GM23338 (cell line): ENCODE measurements at regions not wholly inside any gene's neighbourhood (a gene's known extent, or its start where the extent isn't known, plus 50 kb on each side); places are given as distances from the start of the nearest gene placed in this dataset.
A peak's percentile ranks its signal among the peaks of the same experiment; 100 is the strongest.

Experiments
- ATAC-seq: fragments of 200-7000 bp; cut with Tn5 transposase; 3 replicates; pipeline ENCODE4 v1.9.1; 2020
- DNase-seq: peaks from one replicate; pipeline ENCODE4 v3.0.0-alpha.2; 2015; ENCODE audit warnings: low spot score
- H2AFZ ChIP-seq: fragments of 200-600 bp; sonication (generic); 2 replicates; pipeline ENCODE4 v1.8.0; 2016; ENCODE audit warnings: antibody characterized with exemption, mild to moderate bottlenecking, moderate library complexity
- H3F3A ChIP-seq: fragments of 200-600 bp; sonication (generic); replicated peaks from 2 replicates; pipeline ENCODE4 v1.8.0; 2017; ENCODE audit warnings: antibody characterized with exemption, mixed run types, low read depth
- H3K27ac ChIP-seq: fragments of 200-600 bp; sonication (generic); 2 replicates; pipeline ENCODE4 v1.6.1; 2016; ENCODE audit warnings: low read depth
- H3K27me3 ChIP-seq: fragments of 200-600 bp; sonication (generic); 2 replicates; pipeline ENCODE4 v1.8.0; 2016; ENCODE audit warnings: mild to moderate bottlenecking, mixed run types, moderate library complexity; ENCODE audit not compliant: insufficient read depth
- H3K36me3 ChIP-seq: fragments of 200-600 bp; sonication (generic); 2 replicates; pipeline ENCODE4 v1.8.0; 2016; ENCODE audit warnings: mild to moderate bottlenecking; ENCODE audit not compliant: insufficient read depth
- H3K4me1 ChIP-seq: fragments of 200-600 bp; sonication (generic); 2 replicates; pipeline ENCODE4 v1.8.0; 2016; ENCODE audit warnings: mild to moderate bottlenecking, moderate library complexity; ENCODE audit not compliant: insufficient read depth
- H3K4me2 ChIP-seq: fragments of 200-600 bp; sonication (generic); 2 replicates; pipeline ENCODE4 v1.7.1; 2017; ENCODE audit warnings: mixed run types
- H3K4me3 ChIP-seq: fragments of 200-600 bp; sonication (generic); 2 replicates; pipeline ENCODE4 v1.6.1; 2016; ENCODE audit warnings: mixed run types
- H3K79me2 ChIP-seq: fragments of 200-600 bp; sonication (generic); replicated peaks from 2 replicates; pipeline ENCODE4 v1.8.0; 2017; ENCODE audit warnings: mild to moderate bottlenecking; ENCODE audit not compliant: insufficient read depth
- H3K9me2 ChIP-seq: fragments of 200-600 bp; sonication (generic); 2 replicates; pipeline ENCODE4 v1.8.0; 2017; ENCODE audit not compliant: insufficient read depth
- H4K20me1 ChIP-seq: fragments of 200-600 bp; sonication (generic); replicated peaks from 2 replicates; pipeline ENCODE4 v1.8.0; 2017; ENCODE audit warnings: mild to moderate bottlenecking; ENCODE audit not compliant: insufficient read depth
- H3K27ac Mint-ChIP-seq: 2 replicates; pipeline ENCODE4 v1.8.0; 2020; ENCODE audit warnings: inconsistent platforms, mild to moderate bottlenecking, moderate library complexity, mixed read lengths
- H3K27me3 Mint-ChIP-seq: 3 replicates; pipeline ENCODE4 v1.8.0; 2022; ENCODE audit warnings: low read depth, mild to moderate bottlenecking, moderate library complexity, mixed read lengths, inconsistent platforms; ENCODE audit not compliant: insufficient read depth, poor library complexity
- H3K36me3 Mint-ChIP-seq: 3 replicates; pipeline ENCODE4 v1.8.0; 2021; ENCODE audit warnings: low read depth, mild to moderate bottlenecking, inconsistent platforms, moderate library complexity, mixed read lengths
- H3K4me1 Mint-ChIP-seq: 3 replicates; pipeline ENCODE4 v1.8.0; 2020; ENCODE audit warnings: mild to moderate bottlenecking, inconsistent platforms, mixed read lengths
- H3K4me3 Mint-ChIP-seq: 3 replicates; pipeline ENCODE4 v1.8.0; 2021; ENCODE audit warnings: moderate library complexity, mild to moderate bottlenecking, inconsistent platforms, mixed read lengths
- H3K9me3 Mint-ChIP-seq: 3 replicates; pipeline ENCODE4 v1.8.0; 2020; ENCODE audit warnings: moderate library complexity, mild to moderate bottlenecking, inconsistent platforms, mixed read lengths
- ETS1 ChIP-seq: IDR thresholded peaks from 2 replicates; pipeline ENCODE4 v1.6.1; 2016; ENCODE audit warnings: antibody characterized with exemption
- EZH2 ChIP-seq: fragments of 200-600 bp; sonication (generic); IDR thresholded peaks from one replicate; pipeline ENCODE4 v1.8.0; 2017; ENCODE audit warnings: antibody characterized with exemption, mild to moderate bottlenecking, low read depth; ENCODE audit not compliant: unreplicated experiment
- EZH2phosphoT487 ChIP-seq: fragments of 200-600 bp; sonication (generic); IDR thresholded peaks from one replicate; pipeline ENCODE4 v1.8.1; 2018; ENCODE audit warnings: antibody characterized with exemption; ENCODE audit not compliant: unreplicated experiment
- JUNB ChIP-seq: IDR thresholded peaks from one replicate; pipeline ENCODE4 v1.6.1; 2016; ENCODE audit warnings: antibody characterized with exemption; ENCODE audit not compliant: unreplicated experiment
- NANOG ChIP-seq: IDR thresholded peaks from 2 replicates; pipeline ENCODE4 v1.6.1; 2016; ENCODE audit warnings: antibody characterized with exemption, borderline replicate concordance
- ZNF114 ChIP-seq: fragments of 250-450 bp; sonication (Bioruptor Pico); IDR thresholded peaks from 2 replicates; pipeline ENCODE4 v1.5.0; 2020; ENCODE audit warnings: mild to moderate bottlenecking, moderate library complexity
- TF ChIP-seq, protein P1 (sequence below): IDR thresholded peaks from one replicate; pipeline ENCODE4 v1.6.1; 2018; ENCODE audit warnings: antibody characterized with exemption; ENCODE audit not compliant: unreplicated experiment
- TF ChIP-seq, protein P2 (sequence below): fragments of 250-450 bp; sonication (Bioruptor Pico); IDR thresholded peaks from 2 replicates; pipeline ENCODE4 v1.5.0; 2020; ENCODE audit warnings: mild to moderate bottlenecking, moderate library complexity
- TF ChIP-seq, protein P3 (sequence below), 2 experiments: fragments of 200-600 bp in 1 of 2; sonication (generic) in 1 of 2; conservative IDR thresholded peaks; 2 replicates each; pipeline versions ENCODE4 v1.5.1 to v1.6.1; 2016 to 2017; ENCODE audit warnings: antibody characterized with exemption in 2 of 2, low read depth in 2 of 2, mild to moderate bottlenecking in 2 of 2, moderate library complexity in 1 of 2

GRCh38 chr12:105523164-105524057 is 192.9 kb downstream of the C12orf75 start:
- Mint-ChIP-seq H3K27me3 (peaks cover 2% of the 10 kb centered on the region), H3K9me3 (peaks cover 27% of the 10 kb centered on the region), H3K4me1 (peaks cover 2% of the 10 kb centered on the region; the same call in 1 of the 3 replicates), H3K36me3 (peaks cover 6% of the 10 kb centered on the region; the same call in 2 of the 3 replicates), H3K4me3 (no peak overlapping the region), H3K27ac (no peak overlapping the region)
- Histone ChIP-seq H3K27ac (no peak overlapping the region), H3F3A (no peaks in the 10 kb centered on the region), H4K20me1 (no peaks in the 10 kb centered on the region), H3K27me3 (no peaks in the 10 kb centered on the region), H3K4me1 (no peaks in the 10 kb centered on the region; the same call in 1 of the 2 replicates), H3K4me2 (no peak overlapping the region), H3K36me3 (peaks cover 4% of the 10 kb centered on the region; the same call in 1 of the 2 replicates), H3K79me2 (no peaks in the 10 kb centered on the region), H3K4me3 (no peak overlapping the region), H2AFZ (0 out of 2 replicates have a peak overlapping the region, but pooled peaks have one; percentile 23), H3K9me2 (no peaks in the 10 kb centered on the region)
- ATAC-seq (0 out of 3 replicates have a peak, but pooled peaks have one; percentile 25), DNase-seq (peak; percentile 21)
- TF ChIP-seq EZH2 = no peak
- no peak for TF ChIP-seq ETS1
- TF ChIP-seq EZH2phosphoT487 = no peak
- no peak for TF ChIP-seq NANOG
- TF ChIP-seq JUNB = no peak
- TF ChIP-seq, protein P1, sequence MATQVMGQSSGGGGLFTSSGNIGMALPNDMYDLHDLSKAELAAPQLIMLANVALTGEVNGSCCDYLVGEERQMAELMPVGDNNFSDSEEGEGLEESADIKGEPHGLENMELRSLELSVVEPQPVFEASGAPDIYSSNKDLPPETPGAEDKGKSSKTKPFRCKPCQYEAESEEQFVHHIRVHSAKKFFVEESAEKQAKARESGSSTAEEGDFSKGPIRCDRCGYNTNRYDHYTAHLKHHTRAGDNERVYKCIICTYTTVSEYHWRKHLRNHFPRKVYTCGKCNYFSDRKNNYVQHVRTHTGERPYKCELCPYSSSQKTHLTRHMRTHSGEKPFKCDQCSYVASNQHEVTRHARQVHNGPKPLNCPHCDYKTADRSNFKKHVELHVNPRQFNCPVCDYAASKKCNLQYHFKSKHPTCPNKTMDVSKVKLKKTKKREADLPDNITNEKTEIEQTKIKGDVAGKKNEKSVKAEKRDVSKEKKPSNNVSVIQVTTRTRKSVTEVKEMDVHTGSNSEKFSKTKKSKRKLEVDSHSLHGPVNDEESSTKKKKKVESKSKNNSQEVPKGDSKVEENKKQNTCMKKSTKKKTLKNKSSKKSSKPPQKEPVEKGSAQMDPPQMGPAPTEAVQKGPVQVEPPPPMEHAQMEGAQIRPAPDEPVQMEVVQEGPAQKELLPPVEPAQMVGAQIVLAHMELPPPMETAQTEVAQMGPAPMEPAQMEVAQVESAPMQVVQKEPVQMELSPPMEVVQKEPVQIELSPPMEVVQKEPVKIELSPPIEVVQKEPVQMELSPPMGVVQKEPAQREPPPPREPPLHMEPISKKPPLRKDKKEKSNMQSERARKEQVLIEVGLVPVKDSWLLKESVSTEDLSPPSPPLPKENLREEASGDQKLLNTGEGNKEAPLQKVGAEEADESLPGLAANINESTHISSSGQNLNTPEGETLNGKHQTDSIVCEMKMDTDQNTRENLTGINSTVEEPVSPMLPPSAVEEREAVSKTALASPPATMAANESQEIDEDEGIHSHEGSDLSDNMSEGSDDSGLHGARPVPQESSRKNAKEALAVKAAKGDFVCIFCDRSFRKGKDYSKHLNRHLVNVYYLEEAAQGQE = no peak
- no peak for TF ChIP-seq ZNF114 (CRISPR knock-in tag)
- TF ChIP-seq, protein P2, sequence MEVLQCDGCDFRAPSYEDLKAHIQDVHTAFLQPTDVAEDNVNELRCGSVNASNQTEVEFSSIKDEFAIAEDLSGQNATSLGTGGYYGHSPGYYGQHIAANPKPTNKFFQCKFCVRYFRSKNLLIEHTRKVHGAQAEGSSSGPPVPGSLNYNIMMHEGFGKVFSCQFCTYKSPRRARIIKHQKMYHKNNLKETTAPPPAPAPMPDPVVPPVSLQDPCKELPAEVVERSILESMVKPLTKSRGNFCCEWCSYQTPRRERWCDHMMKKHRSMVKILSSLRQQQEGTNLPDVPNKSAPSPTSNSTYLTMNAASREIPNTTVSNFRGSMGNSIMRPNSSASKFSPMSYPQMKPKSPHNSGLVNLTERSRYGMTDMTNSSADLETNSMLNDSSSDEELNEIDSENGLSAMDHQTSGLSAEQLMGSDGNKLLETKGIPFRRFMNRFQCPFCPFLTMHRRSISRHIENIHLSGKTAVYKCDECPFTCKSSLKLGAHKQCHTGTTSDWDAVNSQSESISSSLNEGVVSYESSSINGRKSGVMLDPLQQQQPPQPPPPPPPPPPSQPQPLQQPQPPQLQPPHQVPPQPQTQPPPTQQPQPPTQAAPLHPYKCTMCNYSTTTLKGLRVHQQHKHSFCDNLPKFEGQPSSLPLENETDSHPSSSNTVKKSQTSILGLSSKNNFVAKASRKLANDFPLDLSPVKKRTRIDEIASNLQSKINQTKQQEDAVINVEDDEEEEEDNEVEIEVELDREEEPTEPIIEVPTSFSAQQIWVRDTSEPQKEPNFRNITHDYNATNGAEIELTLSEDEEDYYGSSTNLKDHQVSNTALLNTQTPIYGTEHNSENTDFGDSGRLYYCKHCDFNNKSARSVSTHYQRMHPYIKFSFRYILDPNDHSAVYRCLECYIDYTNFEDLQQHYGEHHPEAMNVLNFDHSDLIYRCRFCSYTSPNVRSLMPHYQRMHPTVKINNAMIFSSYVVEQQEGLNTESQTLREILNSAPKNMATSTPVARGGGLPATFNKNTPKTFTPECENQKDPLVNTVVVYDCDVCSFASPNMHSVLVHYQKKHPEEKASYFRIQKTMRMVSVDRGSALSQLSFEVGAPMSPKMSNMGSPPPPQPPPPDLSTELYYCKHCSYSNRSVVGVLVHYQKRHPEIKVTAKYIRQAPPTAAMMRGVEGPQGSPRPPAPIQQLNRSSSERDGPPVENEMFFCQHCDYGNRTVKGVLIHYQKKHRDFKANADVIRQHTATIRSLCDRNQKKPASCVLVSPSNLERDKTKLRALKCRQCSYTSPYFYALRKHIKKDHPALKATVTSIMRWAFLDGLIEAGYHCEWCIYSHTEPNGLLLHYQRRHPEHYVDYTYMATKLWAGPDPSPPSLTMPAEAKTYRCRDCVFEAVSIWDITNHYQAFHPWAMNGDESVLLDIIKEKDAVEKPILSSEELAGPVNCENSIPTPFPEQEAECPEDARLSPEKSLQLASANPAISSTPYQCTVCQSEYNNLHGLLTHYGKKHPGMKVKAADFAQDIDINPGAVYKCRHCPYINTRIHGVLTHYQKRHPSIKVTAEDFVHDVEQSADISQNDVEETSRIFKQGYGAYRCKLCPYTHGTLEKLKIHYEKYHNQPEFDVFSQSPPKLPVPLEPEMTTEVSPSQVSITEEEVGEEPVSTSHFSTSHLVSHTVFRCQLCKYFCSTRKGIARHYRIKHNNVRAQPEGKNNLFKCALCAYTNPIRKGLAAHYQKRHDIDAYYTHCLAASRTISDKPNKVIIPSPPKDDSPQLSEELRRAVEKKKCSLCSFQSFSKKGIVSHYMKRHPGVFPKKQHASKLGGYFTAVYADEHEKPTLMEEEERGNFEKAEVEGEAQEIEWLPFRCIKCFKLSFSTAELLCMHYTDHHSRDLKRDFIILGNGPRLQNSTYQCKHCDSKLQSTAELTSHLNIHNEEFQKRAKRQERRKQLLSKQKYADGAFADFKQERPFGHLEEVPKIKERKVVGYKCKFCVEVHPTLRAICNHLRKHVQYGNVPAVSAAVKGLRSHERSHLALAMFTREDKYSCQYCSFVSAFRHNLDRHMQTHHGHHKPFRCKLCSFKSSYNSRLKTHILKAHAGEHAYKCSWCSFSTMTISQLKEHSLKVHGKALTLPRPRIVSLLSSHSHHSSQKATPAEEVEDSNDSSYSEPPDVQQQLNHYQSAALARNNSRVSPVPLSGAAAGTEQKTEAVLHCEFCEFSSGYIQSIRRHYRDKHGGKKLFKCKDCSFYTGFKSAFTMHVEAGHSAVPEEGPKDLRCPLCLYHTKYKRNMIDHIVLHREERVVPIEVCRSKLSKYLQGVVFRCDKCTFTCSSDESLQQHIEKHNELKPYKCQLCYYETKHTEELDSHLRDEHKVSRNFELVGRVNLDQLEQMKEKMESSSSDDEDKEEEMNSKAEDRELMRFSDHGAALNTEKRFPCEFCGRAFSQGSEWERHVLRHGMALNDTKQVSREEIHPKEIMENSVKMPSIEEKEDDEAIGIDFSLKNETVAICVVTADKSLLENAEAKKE (CRISPR knock-in tag) = no peak
- TF ChIP-seq, protein P3, sequence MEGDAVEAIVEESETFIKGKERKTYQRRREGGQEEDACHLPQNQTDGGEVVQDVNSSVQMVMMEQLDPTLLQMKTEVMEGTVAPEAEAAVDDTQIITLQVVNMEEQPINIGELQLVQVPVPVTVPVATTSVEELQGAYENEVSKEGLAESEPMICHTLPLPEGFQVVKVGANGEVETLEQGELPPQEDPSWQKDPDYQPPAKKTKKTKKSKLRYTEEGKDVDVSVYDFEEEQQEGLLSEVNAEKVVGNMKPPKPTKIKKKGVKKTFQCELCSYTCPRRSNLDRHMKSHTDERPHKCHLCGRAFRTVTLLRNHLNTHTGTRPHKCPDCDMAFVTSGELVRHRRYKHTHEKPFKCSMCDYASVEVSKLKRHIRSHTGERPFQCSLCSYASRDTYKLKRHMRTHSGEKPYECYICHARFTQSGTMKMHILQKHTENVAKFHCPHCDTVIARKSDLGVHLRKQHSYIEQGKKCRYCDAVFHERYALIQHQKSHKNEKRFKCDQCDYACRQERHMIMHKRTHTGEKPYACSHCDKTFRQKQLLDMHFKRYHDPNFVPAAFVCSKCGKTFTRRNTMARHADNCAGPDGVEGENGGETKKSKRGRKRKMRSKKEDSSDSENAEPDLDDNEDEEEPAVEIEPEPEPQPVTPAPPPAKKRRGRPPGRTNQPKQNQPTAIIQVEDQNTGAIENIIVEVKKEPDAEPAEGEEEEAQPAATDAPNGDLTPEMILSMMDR (conservative IDR thresholded peaks at IDR 0.05; ENCODE audit: low read depth in 2 of 2) = no peak
